ENCODE measurements at regions not wholly inside any gene's neighbourhood (a gene's known extent, or its start where the extent isn't known, plus 50 kb on each side); places are given as distances from the start of the nearest gene placed in this dataset.

- no peak for TF ChIP-seq CTCF (IDR thresholded peaks at IDR 0.05; ENCODE audit: low read depth, low read length)
- no peak for TF ChIP-seq POLR2A (IDR thresholded peaks at IDR 0.05; ENCODE audit: extremely low read depth, insufficient read length)
Observed at GRCh38 chr10:62961951-62962523, 145.9 kb upstream of the EGR2 start.

Measured in NB4 (cell line).